HCT116 (cell line): ENCODE measurements at regions not wholly inside any gene's neighbourhood (a gene's known extent, or its start where the extent isn't known, plus 50 kb on each side); places are given as distances from the start of the nearest gene placed in this dataset.

ENCODE experiments used
- ATAC-seq: fragments of 200-7000 bp; cut with Tn5 transposase; 2 replicates; pipeline ENCODE4 v1.9.1; 2020; ENCODE audit warnings: mild to moderate bottlenecking, moderate library complexity
- BruUV-seq: library from RNA; stranded (reverse); fragments of 400-500 nt; replicated peaks from 2 replicates; lab custom pipeline; 2021; lab: Mats Ljungman, UMichigan
- CTCF ChIA-PET: fragments of 300-600 bp; sonication (Branson Sonifier 250); formaldehyde crosslinking; loops from one replicate; lab custom pipeline; 2021; ENCODE audit warnings: antibody characterized with exemption; lab: Charles Lee
- POLR2A ChIA-PET: fragments of 300-600, 350-600 bp; sonication (Branson Sonifier 250); formaldehyde crosslinking; loops from one replicate; lab custom pipeline; 2021; ENCODE audit warnings: antibody characterized with exemption; lab: Charles Lee
- RAD21 ChIA-PET, 2 experiments: fragments of 300-600 bp; sonication (Branson Sonifier 250); formaldehyde crosslinking; loops; one replicate each; lab custom pipeline; 2023; ENCODE audit warnings: low total read pairs in 2 of 2; ENCODE audit not compliant: uncharacterized antibody in 2 of 2, unreplicated experiment in 2 of 2, low non-redundant PET in 1 of 2; lab: Charles Lee
- DNase-seq: peaks from one replicate; pipeline ENCODE4 v3.0.0-alpha.2; 2010; ENCODE audit warnings: low read depth, low spot score
- H2AFZ ChIP-seq: fragments of 200-600 bp; shearing (Covaris generic), sonication (generic); 2 replicates; pipeline ENCODE4 v1.6.1; 2017; ENCODE audit warnings: low read depth, mixed run types, mixed read lengths, antibody characterized with exemption, low read length; ENCODE audit not compliant: poor library complexity, severe bottlenecking
- H3K27ac ChIP-seq: 2 replicates; pipeline ENCODE4 v1.5.1; 2012; ENCODE audit warnings: low read depth, low read length
- H3K27me3 ChIP-seq: fragments of 200-600 bp; sonication (generic); 2 replicates; pipeline ENCODE4 v1.6.1; 2016; ENCODE audit warnings: mixed run types, low read length, mixed read lengths; ENCODE audit not compliant: insufficient read depth
- H3K36me3 ChIP-seq, 2 experiments: fragments of 200-500 bp in 1 of 2; fragments of 200-600 bp in 1 of 2; sonication (Bioruptor generic) in 1 of 2; sonication (generic) in 1 of 2; 2 replicates each; pipeline versions ENCODE4 v1.5.1 to v1.6.1; 2014 to 2016; ENCODE audit warnings: low read length in 2 of 2, inconsistent platforms in 1 of 2, mixed read lengths in 1 of 2, mixed run types in 1 of 2; ENCODE audit not compliant: insufficient read depth in 2 of 2, control insufficient read depth in 1 of 2
- H3K4me1 ChIP-seq, 2 experiments: fragments of 200-600 bp in 1 of 2; sonication (generic) in 1 of 2; 2 replicates each; pipeline versions ENCODE4 v1.5.1 to v1.6.1; 2012 to 2017; ENCODE audit warnings: low read length in 2 of 2, inconsistent platforms in 1 of 2, mild to moderate bottlenecking in 1 of 2, mixed read lengths in 1 of 2, mixed run types in 1 of 2, moderate library complexity in 1 of 2; ENCODE audit not compliant: insufficient read depth in 2 of 2, control insufficient read depth in 1 of 2
- H3K4me2 ChIP-seq: fragments of 200-600 bp; sonication (generic); 2 replicates; pipeline ENCODE4 v1.6.1; 2017; ENCODE audit warnings: mixed run types, low read length, mixed read lengths
- H3K4me3 ChIP-seq, 2 experiments: fragments of 200-600 bp in 1 of 2; sonication (generic) in 1 of 2; replicated peaks in 1 of 2; 2 replicates each; pipeline ENCODE4 v1.5.1; 2011 to 2016; ENCODE audit warnings: low read length in 2 of 2, control low read depth in 1 of 2, low read depth in 1 of 2, mild to moderate bottlenecking in 1 of 2, mixed read lengths in 1 of 2, mixed run types in 1 of 2
- H3K79me2 ChIP-seq: fragments of 200-600 bp; sonication (generic); 2 replicates; pipeline ENCODE4 v1.6.1; 2017; ENCODE audit warnings: mild to moderate bottlenecking, mixed run types, low read length, moderate library complexity, mixed read lengths; ENCODE audit not compliant: insufficient read depth
- H3K9ac ChIP-seq: fragments of 200-600 bp; sonication (generic); 2 replicates; pipeline ENCODE4 v1.6.1; 2016; ENCODE audit warnings: low read length, mixed read lengths
- H3K9me2 ChIP-seq: fragments of 200-600 bp; sonication (generic), shearing (Covaris generic); 2 replicates; pipeline ENCODE4 v1.6.1; 2017; ENCODE audit warnings: mixed run types, mild to moderate bottlenecking, moderate library complexity; ENCODE audit not compliant: insufficient read depth
- H3K9me3 ChIP-seq, 2 experiments: fragments of 200-500 bp in 1 of 2; fragments of 200-600 bp in 1 of 2; sonication (Bioruptor generic) in 1 of 2; sonication (generic) in 1 of 2; 2 replicates each; pipeline ENCODE4 v1.6.1; 2014 to 2017; ENCODE audit warnings: low read length in 2 of 2, mixed read lengths in 2 of 2, inconsistent platforms in 1 of 2, low read depth in 1 of 2, mild to moderate bottlenecking in 1 of 2, mixed run types in 1 of 2, moderate library complexity in 1 of 2; ENCODE audit not compliant: control insufficient read depth in 1 of 2, insufficient read depth in 1 of 2
- H4K20me1 ChIP-seq: fragments of 200-600 bp; sonication (generic), shearing (Covaris generic); 2 replicates; pipeline ENCODE4 v1.6.1; 2017; ENCODE audit warnings: mixed run types, mild to moderate bottlenecking, moderate library complexity; ENCODE audit not compliant: insufficient read depth
- POLR2A ChIP-seq: IDR thresholded peaks from 2 replicates; pipeline ENCODE4 v1.7.0; 2011; ENCODE audit warnings: borderline replicate concordance; ENCODE audit not compliant: insufficient read depth, insufficient read length; ENCODE audit errors: extremely low read depth
- RAD21 ChIP-seq: IDR thresholded peaks from 2 replicates; pipeline ENCODE4 v1.6.1; 2012; ENCODE audit warnings: low read depth, mild to moderate bottlenecking
- YY1 ChIP-seq: IDR thresholded peaks from 2 replicates; pipeline ENCODE4 v1.6.1; 2011; ENCODE audit warnings: low read length, low read depth, moderate library complexity, mild to moderate bottlenecking; ENCODE audit not compliant: insufficient replicate concordance; ENCODE audit errors: extremely low read depth
- intact Hi-C: fragments of 100-400 bp; cut with micrococcal nuclease; formaldehyde crosslinking; loops from 2 replicates; pipeline ENCODE4 v1.10.0; 2022
- TF ChIP-seq, protein P1 (sequence below), 3 experiments: fragments of 200-600 bp in 1 of 3; sonication (generic) in 1 of 3; IDR thresholded peaks in 2 of 3; conservative IDR thresholded peaks in 1 of 3; 2 replicates each; pipeline ENCODE4 v1.5.1; 2012 to 2017; ENCODE audit warnings: low read depth in 2 of 3, low read length in 2 of 3, antibody characterized with exemption in 1 of 3, borderline replicate concordance in 1 of 3, control low read depth in 1 of 3, mild to moderate bottlenecking in 1 of 3, mixed read lengths in 1 of 3, mixed run types in 1 of 3, moderate library complexity in 1 of 3; ENCODE audit not compliant: insufficient read depth in 1 of 3

DNA sequence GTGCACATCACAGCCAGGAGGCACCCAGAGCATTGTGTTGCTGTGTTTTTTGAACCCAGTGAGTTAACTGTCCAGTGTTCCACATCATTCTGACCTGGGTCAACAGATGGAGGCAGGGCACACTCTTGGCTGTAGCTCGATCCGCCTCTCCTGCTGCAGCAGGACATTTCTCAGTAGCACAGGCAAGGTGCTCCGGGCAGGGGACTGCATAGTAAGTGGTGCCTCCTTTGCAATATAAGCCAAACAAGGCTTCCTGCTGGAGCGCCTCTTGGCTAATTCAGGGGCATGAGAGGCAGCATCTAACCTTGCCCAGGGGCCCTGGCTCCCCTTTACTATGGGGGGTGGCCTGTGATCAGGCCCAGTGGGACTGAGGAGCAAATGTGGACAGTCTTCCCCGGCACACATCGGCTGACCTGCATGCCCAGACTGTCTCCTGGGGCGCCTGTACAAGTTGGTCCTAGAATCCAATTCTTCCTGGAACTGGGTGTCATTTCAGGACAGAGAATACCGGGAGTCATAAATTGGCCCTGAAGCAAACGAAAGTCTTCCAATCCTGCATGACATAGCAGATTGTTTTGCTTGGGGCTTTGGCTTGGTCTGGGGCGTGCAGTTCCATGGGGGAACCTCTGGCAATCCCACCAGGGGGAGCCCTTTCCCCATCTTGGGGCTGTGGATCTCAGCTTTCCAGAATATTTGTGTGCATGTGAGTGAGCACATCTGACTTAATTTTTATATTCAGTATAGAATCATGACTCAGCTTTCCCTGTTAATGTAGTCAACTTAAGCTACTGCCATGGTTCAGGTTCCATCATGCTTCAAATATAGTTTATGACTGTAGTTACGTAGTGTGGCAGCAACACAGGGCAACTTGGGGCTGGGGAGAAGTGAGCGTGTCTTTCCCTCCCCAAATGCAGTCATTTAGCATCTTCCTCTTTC lies 56.0 kb upstream of the DDR1 start:
- Histone ChIP-seq H3K4me2 (peak overlapping the region; percentile 62), H3K36me3 (no peaks in the 10 kb centered on the region), H3K4me1 (peaks cover 23 to 47% of the 10 kb centered on the region in 2 experiments), H3K9me2 (no peaks in the 10 kb centered on the region), H4K20me1 (no peaks in the 10 kb centered on the region), H3K79me2 (no peaks in the 10 kb centered on the region), H2AFZ (no peak overlapping the region), H3K4me3 (no peak overlapping the region), H3K9ac (peak overlapping the region; percentile 40; the same call in 1 of the 2 replicates), H3K9me3 (no peaks in the 10 kb centered on the region), H3K27me3 (no peaks in the 10 kb centered on the region), H3K27ac (peak overlapping the region; percentile 22)
- TF ChIP-seq, protein P1, sequence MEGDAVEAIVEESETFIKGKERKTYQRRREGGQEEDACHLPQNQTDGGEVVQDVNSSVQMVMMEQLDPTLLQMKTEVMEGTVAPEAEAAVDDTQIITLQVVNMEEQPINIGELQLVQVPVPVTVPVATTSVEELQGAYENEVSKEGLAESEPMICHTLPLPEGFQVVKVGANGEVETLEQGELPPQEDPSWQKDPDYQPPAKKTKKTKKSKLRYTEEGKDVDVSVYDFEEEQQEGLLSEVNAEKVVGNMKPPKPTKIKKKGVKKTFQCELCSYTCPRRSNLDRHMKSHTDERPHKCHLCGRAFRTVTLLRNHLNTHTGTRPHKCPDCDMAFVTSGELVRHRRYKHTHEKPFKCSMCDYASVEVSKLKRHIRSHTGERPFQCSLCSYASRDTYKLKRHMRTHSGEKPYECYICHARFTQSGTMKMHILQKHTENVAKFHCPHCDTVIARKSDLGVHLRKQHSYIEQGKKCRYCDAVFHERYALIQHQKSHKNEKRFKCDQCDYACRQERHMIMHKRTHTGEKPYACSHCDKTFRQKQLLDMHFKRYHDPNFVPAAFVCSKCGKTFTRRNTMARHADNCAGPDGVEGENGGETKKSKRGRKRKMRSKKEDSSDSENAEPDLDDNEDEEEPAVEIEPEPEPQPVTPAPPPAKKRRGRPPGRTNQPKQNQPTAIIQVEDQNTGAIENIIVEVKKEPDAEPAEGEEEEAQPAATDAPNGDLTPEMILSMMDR (IDR thresholded peaks at IDR 0.05 in 2 of 3, conservative IDR thresholded peaks at IDR 0.05 in 1 of 3; ENCODE audit: borderline replicate concordance in 1 of 3, insufficient read depth in 1 of 3, low read depth in 2 of 3, low read length in 2 of 3) = peak; percentile 91 to 96 (median 95)
- TF ChIP-seq YY1 (peak; percentile 17), POLR2A (no peak), RAD21 (peak; percentile 99)
- CTCF ChIA-PET = interaction anchor here (1.0 to 5.8 kb wide), 18 partner anchors 8 to 299 kb away, joined by 3 to 34 read pairs (median 6); partner anchors contain the start of gene VARS2
- DNase-seq (no peak), ATAC-seq (peak; percentile 87)
- intact Hi-C loops = loop anchor here (1.0 to 5.0 kb wide), 4 partner anchors 49 to 364 kb away; partner anchors contain the start of gene VARS2
- RAD21 ChIA-PET = interaction anchor here (0.7 to 1.3 kb wide), 5 partner anchors 54 to 259 kb away, joined by 3 to 5 read pairs (median 3); partner anchors contain the start of gene VARS2 (in 1 of the 2)
- BruUV-seq = no TSS peak
- POLR2A ChIA-PET = interaction anchor here (0.6 to 2.4 kb wide), 8 partner anchors 8 to 259 kb away, joined by 3 to 8 read pairs (median 4); partner anchors contain the start of genes DDR1 and VARS2
